Myocyte (in vitro differentiated cells): ENCODE measurements at regions not wholly inside any gene's neighbourhood (a gene's known extent, or its start where the extent isn't known, plus 50 kb on each side); places are given as distances from the start of the nearest gene placed in this dataset.

Experiments
- DNase-seq: peaks from one replicate; pipeline ENCODE4 v3.0.0-alpha.2; 2012; ENCODE audit warnings: low read depth

- no peak for DNase-seq
Measured at GRCh38 chr2:52956118-52956517, 811.5 kb upstream of the CHAC2 start.

- peak; percentile 2 for DNase-seq
Measured at GRCh38 chr2:52955079-52955478, 812.5 kb upstream of the CHAC2 start.

DNA sequence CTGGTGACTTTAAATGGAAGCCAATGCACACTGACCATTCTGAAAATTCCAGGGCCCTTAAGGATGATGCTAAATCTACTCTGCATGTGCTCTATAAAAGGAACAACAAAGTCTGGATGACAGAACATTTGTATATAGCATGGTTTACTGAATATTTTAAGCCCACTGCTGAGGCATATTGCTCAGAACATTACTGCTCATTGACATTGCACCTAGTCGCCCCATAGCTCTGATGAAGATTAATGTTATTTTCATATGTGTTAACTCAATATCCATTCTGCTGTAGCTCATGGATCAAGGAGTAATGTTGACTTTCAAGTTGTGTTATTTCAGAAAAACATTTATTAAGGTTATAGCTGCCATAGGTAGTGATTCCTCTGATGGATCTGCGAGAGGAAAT is 827.5 kb upstream of the CHAC2 start:
- DNase-seq = no peak

- DNase-seq = no peak
Measured at GRCh38 chr2:52939250-52939649, 828.4 kb upstream of the CHAC2 start.

DNA sequence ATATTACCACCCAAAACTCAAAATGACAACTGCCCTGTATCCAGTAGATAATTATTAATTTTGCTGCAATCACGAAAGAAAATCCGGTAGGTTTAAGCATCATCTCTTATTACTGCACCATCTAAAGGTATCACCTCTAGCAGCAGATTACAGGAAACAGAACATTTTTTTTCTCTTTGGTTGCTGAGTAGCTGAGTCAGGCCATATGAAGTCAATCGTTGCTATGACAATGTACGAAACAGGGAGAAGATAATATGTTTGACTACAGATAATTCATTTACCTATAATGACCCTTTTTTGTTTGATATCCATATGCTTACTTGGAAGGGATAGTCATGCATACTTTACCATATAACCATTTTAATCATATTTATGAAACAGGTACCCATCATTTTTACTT is 831.6 kb upstream of the CHAC2 start:
- DNase-seq = no peak

- no peak for DNase-seq
Measured at GRCh38 chr2:52934920-52935640, 832.5 kb upstream of the CHAC2 start.

DNA sequence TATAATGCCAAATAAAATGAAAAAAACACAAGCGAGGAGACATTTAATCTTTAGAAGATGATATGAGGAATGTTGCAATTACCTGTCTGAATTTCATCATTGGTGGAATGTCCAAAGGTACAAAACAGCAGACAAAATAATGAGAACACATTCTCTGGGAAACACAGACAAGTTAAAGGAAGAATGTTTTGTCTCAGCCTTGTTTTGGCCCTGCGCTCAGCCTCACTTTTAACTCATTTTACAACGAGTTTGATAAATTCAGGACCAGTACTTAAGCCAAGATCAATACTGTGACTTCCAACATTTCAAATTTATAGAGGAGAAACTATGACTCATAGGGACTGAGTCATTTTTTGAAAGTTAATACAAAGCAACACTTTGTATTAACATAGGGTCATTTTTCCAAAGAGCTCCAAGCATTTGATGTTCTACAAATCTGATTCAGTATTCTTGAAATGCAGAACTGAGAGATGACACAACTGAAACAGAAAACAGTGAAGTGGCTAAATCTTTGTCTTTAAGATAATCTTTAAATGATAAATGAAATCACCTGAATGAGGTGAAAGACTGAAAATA is 833.2 kb upstream of the CHAC2 start:
- no peak for DNase-seq

DNA sequence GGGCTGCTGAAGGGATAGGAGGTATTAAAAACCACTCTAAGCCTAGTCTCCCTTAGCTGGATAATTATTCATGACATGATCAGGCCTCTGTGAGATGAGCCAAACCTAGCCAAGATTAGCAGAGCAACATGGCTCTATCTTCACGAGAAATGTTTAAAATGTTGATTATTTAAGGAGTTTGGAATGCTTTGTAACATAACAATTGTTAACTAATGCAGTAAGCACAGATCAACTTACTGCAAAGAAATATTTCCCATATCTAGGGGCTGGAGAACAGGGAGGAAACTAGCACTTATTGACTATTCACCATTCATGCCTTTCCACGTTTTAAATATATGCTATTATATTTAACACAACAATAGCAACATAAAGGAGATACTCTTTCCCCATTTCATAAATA is 833.7 kb upstream of the CHAC2 start:
- no peak for DNase-seq

DNA sequence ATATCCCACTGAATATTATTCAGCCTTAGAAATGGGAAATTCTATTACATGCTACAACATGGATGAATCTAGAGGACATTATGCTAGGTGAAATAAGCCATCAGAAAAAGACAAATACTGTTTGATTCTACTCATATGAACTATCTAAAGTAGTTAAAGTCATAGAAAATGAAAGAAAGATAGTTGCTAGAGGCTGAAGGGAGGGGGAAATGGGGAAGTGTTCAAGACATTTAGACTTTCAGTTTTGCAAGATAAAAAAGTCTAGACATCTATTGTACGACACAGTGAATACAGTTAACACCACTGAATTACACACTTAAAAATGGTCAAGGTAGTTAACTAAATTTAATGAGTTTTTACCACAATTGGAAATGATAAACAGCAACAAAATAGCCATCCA is 835.9 kb upstream of the CHAC2 start:
- DNase-seq = no peak

- DNase-seq = no peak
Measured at GRCh38 chr2:52929412-52929811, 838.2 kb upstream of the CHAC2 start.

DNA sequence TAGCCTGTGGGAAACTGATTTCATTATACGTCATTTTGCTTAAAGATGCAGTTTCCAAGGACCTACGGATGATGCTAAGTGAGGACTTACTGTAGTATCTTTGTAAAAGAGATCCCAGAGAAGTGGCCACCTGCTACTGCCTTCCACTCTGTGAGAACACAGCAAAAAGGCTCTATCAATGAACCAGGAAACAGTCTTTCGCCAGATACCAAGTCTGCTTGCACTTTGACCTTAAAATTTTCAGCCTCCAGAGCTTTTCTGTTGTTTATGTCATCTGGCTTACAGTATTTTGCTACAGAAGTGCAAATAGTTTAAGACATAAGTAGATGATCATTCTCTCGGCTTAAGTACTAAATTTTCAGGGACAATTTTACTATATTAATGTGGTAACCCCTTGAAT is 847.9 kb upstream of the CHAC2 start:
- DNase-seq = no peak

- no peak for DNase-seq
Measured at GRCh38 chr2:52918551-52918950, 849.1 kb upstream of the CHAC2 start.

DNA sequence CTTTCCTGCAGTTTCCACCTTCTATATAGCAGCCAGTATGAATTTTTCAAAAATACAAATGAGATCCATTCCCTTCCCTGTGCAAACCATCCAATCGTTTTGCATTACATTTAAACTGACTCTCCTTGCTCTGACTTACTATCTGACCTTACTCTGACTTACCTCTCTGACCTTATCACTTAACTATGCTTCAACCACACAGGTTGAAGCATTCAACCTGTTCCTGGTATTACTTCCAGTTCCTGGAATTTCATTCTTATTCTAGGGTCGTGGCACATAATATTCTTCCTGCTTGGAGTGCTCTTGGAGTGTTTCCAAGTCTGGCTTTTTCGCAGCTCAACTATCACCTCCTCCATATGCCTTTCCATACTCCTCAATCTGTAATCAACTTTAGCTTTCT is 850.6 kb upstream of the CHAC2 start:
- DNase-seq = no peak

- DNase-seq = peak; percentile 5
Measured at GRCh38 chr2:52904355-52904891, 863.2 kb upstream of the CHAC2 start.

DNA sequence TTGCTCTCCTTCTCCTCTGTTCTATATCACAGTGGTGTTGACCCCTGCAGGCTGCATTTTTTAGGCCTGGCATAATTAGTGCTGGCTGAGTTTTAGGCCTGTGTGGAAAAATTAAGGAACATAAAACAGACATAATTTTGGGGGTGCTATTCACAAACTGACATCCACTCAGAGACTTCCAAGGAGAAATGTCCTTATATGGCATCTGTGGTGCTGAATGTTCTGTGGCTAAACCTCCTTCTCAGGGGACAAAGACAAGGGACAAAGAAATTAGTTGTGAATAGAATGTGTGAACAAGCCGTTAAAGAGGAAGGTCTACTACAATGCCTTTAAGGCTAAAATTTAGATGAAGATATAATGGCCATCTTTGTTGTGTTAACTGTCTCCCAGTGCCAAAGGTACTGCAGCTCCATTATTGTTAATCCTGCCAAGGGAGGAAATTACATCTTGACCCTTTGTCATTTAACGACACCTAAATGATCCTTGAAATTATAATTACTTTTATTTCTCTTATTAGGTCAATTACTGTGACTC is 870.0 kb upstream of the CHAC2 start:
- no peak for DNase-seq

- DNase-seq = no peak
Measured at GRCh38 chr2:52895726-52896340, 871.8 kb upstream of the CHAC2 start.

GRCh38 chr2:52886556-52886955 is 881.0 kb upstream of the CHAC2 start:
- no peak for DNase-seq

GRCh38 chr2:52884761-52885352 is 882.7 kb upstream of the CHAC2 start:
- no peak for DNase-seq

DNA sequence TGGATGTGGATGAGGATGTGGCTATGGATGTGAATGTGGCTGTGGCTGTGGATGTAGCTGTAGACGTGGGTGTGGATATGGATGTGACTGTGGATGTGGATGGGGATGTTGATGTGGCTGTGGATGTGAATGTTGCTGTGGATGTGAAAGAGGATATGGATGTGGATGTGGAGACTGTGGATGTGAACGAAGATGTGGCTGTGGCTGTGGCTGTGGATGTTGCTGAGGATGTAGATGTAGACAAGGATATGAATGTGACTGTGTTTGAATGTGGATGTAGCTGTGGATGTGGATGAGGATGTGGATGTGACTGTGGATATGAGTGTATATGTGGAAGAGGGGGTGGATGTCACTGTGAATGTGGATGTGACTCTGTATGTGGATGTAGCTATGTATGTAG is 884.6 kb upstream of the CHAC2 start:
- DNase-seq = no peak

- DNase-seq = no peak
Measured at GRCh38 chr2:52881606-52882005, 886.0 kb upstream of the CHAC2 start.

GRCh38 chr2:52880872-52881271 is 886.7 kb upstream of the CHAC2 start:
- DNase-seq = no peak

- DNase-seq = no peak
Measured at GRCh38 chr2:52879561-52879960, 888.0 kb upstream of the CHAC2 start.
